Vagina (tissue), 2 donors: ENCODE measurements at regions not wholly inside any gene's neighbourhood (a gene's known extent, or its start where the extent isn't known, plus 50 kb on each side); places are given as distances from the start of the nearest gene placed in this dataset.
"Not testable (repeated sequence)": the region's sequence is repeated elsewhere in the genome, so short reads cannot be mapped to it uniquely, and the experiment has no call there.

ENCODE experiments used
- CTCF ChIP-seq, 3 experiments: fragments of 450-650 bp in 2 of 3; fragments of 200-600 bp in 1 of 3; sonication (generic) in 1 of 3; IDR thresholded peaks; one replicate each; pipeline ENCODE4 v1.5.1; 2017 to 2019; ENCODE audit warnings: antibody characterized with exemption in 3 of 3, mild to moderate bottlenecking in 2 of 3, moderate library complexity in 2 of 3
- POLR2AphosphoS5 ChIP-seq, 2 donors: sonication (generic); formaldehyde crosslinking; IDR thresholded peaks; one replicate each; pipeline ENCODE4 v1.9.0; 2017; ENCODE audit warnings: antibody characterized with exemption in 2 of 2, mild to moderate bottlenecking in 2 of 2, low read depth in 1 of 2; ENCODE audit not compliant: insufficient read depth in 1 of 2

GRCh38 chr2:89255013-89255412 is 563.5 kb downstream of the RPIA start:
- TF ChIP-seq CTCF (IDR thresholded peaks at IDR 0.05); POLR2AphosphoS5 (IDR thresholded peaks at IDR 0.05; ENCODE audit: insufficient read depth in 1 of 2, low read depth in 1 of 2): not testable (repeated sequence)
